H1 (cell line): ENCODE measurements at regions not wholly inside any gene's neighbourhood (a gene's known extent, or its start where the extent isn't known, plus 50 kb on each side); places are given as distances from the start of the nearest gene placed in this dataset.

Experiments
- CTCF ChIA-PET: fragments of 300-600 bp; sonication (Branson Sonifier 250); formaldehyde crosslinking; loops from one replicate; lab custom pipeline; 2021; ENCODE audit not compliant: partially characterized antibody; lab: Charles Lee
- POLR2A ChIA-PET: fragments of 300-600 bp; sonication (Branson Sonifier 250); formaldehyde crosslinking; loops from one replicate; lab custom pipeline; 2021; ENCODE audit warnings: inconsistent platforms; ENCODE audit not compliant: partially characterized antibody; lab: Charles Lee
- DNase-seq, 2 experiments: peaks; one replicate each; pipeline versions ENCODE4 v3.0.0 to v3.0.0-alpha.2; 2010 to 2022; ENCODE audit warnings: low spot score in 2 of 2, low read depth in 1 of 2, mixed read lengths in 1 of 2
- FAIRE-seq: peaks from 2 replicates; lab custom pipeline; 2011; peaks lifted over from hg19 to GRCh38; lab: Jason Lieb, UNC
- H2AFZ ChIP-seq: 2 replicates; pipeline ENCODE4 v1.8.1; 2012; ENCODE audit warnings: low read length, inconsistent platforms
- H2AK5ac ChIP-seq: 2 replicates; pipeline ENCODE4 v1.6.1; 2013; ENCODE audit warnings: low read depth, low read length
- H2BK120ac ChIP-seq: replicated peaks from 2 replicates; pipeline ENCODE3; 2013; ENCODE audit warnings: low read depth, low read length, inconsistent platforms
- H2BK12ac ChIP-seq: 2 replicates; pipeline ENCODE4 v1.6.1; 2013; ENCODE audit warnings: low read depth, low read length
- H2BK15ac ChIP-seq: 2 replicates; pipeline ENCODE4 v1.6.1; 2013; ENCODE audit warnings: low read length
- H2BK20ac ChIP-seq: 2 replicates; pipeline ENCODE4 v1.6.1; 2013; ENCODE audit warnings: low read length
- H2BK5ac ChIP-seq: 2 replicates; pipeline ENCODE4 v1.6.1; 2013; ENCODE audit warnings: low read depth, low read length
- H3K14ac ChIP-seq: 2 replicates; pipeline ENCODE4 v1.6.1; 2013; ENCODE audit warnings: inconsistent platforms; ENCODE audit not compliant: insufficient read length
- H3K18ac ChIP-seq: 2 replicates; pipeline ENCODE4 v1.6.1; 2013; ENCODE audit warnings: low read length; ENCODE audit errors: extremely low read depth
- H3K23ac ChIP-seq: 2 replicates; pipeline ENCODE4 v1.6.1; 2013; ENCODE audit warnings: inconsistent platforms; ENCODE audit not compliant: insufficient read length
- H3K23me2 ChIP-seq: 2 replicates; pipeline ENCODE4 v1.6.1; 2013; ENCODE audit warnings: low read depth, low read length
- H3K27ac ChIP-seq: 2 replicates; pipeline ENCODE4 v1.6.1; 2011; ENCODE audit warnings: low read depth, low read length, inconsistent platforms
- H3K27me3 ChIP-seq, 4 experiments: replicated peaks in 1 of 4; 1 replicate in 1 of 4; 2 replicates in 3 of 4; pipeline versions ENCODE4 v1.6.1 to v1.8.1; 2011 to 2013; ENCODE audit warnings: low read length in 3 of 4, mild to moderate bottlenecking in 3 of 4, inconsistent platforms in 2 of 4, mixed read lengths in 2 of 4, moderate library complexity in 1 of 4; ENCODE audit not compliant: control insufficient read depth in 3 of 4, insufficient read depth in 3 of 4; ENCODE audit errors: extremely low read depth in 1 of 4
- H3K36me3 ChIP-seq, 4 experiments: 2 replicates each; pipeline versions ENCODE4 v1.6.1 to v1.8.1; 2011 to 2013; ENCODE audit warnings: mild to moderate bottlenecking in 4 of 4, low read length in 3 of 4, moderate library complexity in 2 of 4, control low read depth in 1 of 4, inconsistent platforms in 1 of 4; ENCODE audit not compliant: insufficient read depth in 4 of 4, control insufficient read depth in 2 of 4
- H3K4ac ChIP-seq: replicated peaks from 2 replicates; pipeline ENCODE3; 2013; ENCODE audit warnings: low read length, low read depth, mixed read lengths, inconsistent platforms; ENCODE audit not compliant: insufficient read length
- H3K4me1 ChIP-seq, 4 experiments: replicated peaks in 1 of 4; 1 replicate in 1 of 4; 2 replicates in 3 of 4; pipeline versions ENCODE4 v1.6.1 to v1.8.1; 2011 to 2013; ENCODE audit warnings: low read length in 3 of 4, inconsistent platforms in 2 of 4, mixed read lengths in 1 of 4; ENCODE audit not compliant: insufficient read depth in 4 of 4, control insufficient read depth in 3 of 4
- H3K4me2 ChIP-seq, 2 experiments: 2 replicates each; pipeline versions ENCODE4 v1.6.1 to v1.8.1; 2011 to 2013; ENCODE audit warnings: low read depth in 2 of 2, low read length in 2 of 2, control low read depth in 1 of 2, inconsistent platforms in 1 of 2, mild to moderate bottlenecking in 1 of 2; ENCODE audit not compliant: insufficient read depth in 1 of 2
- H3K4me3 ChIP-seq, 4 experiments: fragments of 200-600, 300-600 bp in 1 of 4; sonication (generic), shearing (Covaris generic), sonication (Bioruptor Twin) in 1 of 4; 2 replicates each; pipeline versions ENCODE4 v1.5.1 to v1.8.1; 2011 to 2016; ENCODE audit warnings: low read length in 4 of 4, low read depth in 3 of 4, control low read depth in 2 of 4, inconsistent platforms in 2 of 4, mild to moderate bottlenecking in 2 of 4, mixed read lengths in 1 of 4, moderate library complexity in 1 of 4; ENCODE audit not compliant: insufficient read depth in 2 of 4; ENCODE audit errors: extremely low read depth in 1 of 4
- H3K56ac ChIP-seq: replicated peaks from 2 replicates; pipeline ENCODE3; 2013; ENCODE audit warnings: low read depth, mild to moderate bottlenecking, mixed read lengths, low read length, inconsistent platforms; ENCODE audit not compliant: insufficient read length
- H3K79me1 ChIP-seq: 2 replicates; pipeline ENCODE4 v1.6.1; 2013; ENCODE audit warnings: low read depth, low read length, control low read depth
- H3K79me2 ChIP-seq, 2 experiments: 2 replicates each; pipeline versions ENCODE4 v1.6.1 to v1.8.1; 2012 to 2013; ENCODE audit warnings: low read length in 2 of 2, mild to moderate bottlenecking in 2 of 2, inconsistent platforms in 1 of 2; ENCODE audit not compliant: insufficient read depth in 2 of 2, control insufficient read depth in 1 of 2
- H3K9ac ChIP-seq, 4 experiments: replicated peaks in 1 of 4; 1 replicate in 1 of 4; 2 replicates in 3 of 4; pipeline versions ENCODE4 v1.6.1 to v1.8.1; 2011 to 2013; ENCODE audit warnings: low read depth in 3 of 4, low read length in 3 of 4, control low read depth in 2 of 4, mild to moderate bottlenecking in 2 of 4, moderate library complexity in 2 of 4, inconsistent platforms in 1 of 4; ENCODE audit errors: extremely low read depth in 1 of 4
- H3K9me3 ChIP-seq, 2 experiments: 2 replicates each; pipeline versions ENCODE4 v1.6.1 to v1.8.1; 2012 to 2013; ENCODE audit warnings: mild to moderate bottlenecking in 2 of 2, moderate library complexity in 2 of 2, control low read depth in 1 of 2, inconsistent platforms in 1 of 2, low read depth in 1 of 2, low read length in 1 of 2, mixed read lengths in 1 of 2; ENCODE audit not compliant: insufficient read depth in 2 of 2
- H4K20me1 ChIP-seq, 2 experiments: replicated peaks in 1 of 2; 2 replicates each; pipeline versions ENCODE3 to v1.8.1; 2011 to 2013; ENCODE audit warnings: inconsistent platforms in 2 of 2, low read length in 2 of 2, mild to moderate bottlenecking in 1 of 2; ENCODE audit not compliant: insufficient read depth in 2 of 2, control insufficient read depth in 1 of 2
- H4K5ac ChIP-seq: 2 replicates; pipeline ENCODE4 v1.6.1; 2013; ENCODE audit warnings: low read length, low read depth, mixed read lengths, inconsistent platforms; ENCODE audit not compliant: insufficient read length
- H4K8ac ChIP-seq: 2 replicates; pipeline ENCODE4 v1.8.0; 2013; ENCODE audit warnings: mild to moderate bottlenecking, moderate library complexity, low read length, inconsistent platforms; ENCODE audit not compliant: insufficient read depth; ENCODE audit errors: extremely low read depth
- H4K91ac ChIP-seq: replicated peaks from 2 replicates; pipeline ENCODE3; 2013; ENCODE audit warnings: low read length, mixed read lengths, inconsistent platforms; ENCODE audit not compliant: insufficient read length
- ATF2 ChIP-seq: IDR thresholded peaks from 2 replicates; pipeline ENCODE4 v1.6.1; 2012; ENCODE audit warnings: low read length, inconsistent platforms
- CBX5 ChIP-seq: fragments of 300-800, 300-1000 bp; sonication (generic); IDR thresholded peaks from 2 replicates; pipeline ENCODE4 v1.7.1; 2016; ENCODE audit warnings: antibody characterized with exemption, low read length, low read depth
- CHD2 ChIP-seq: IDR thresholded peaks from 2 replicates; pipeline ENCODE4 v1.6.1; 2012; ENCODE audit warnings: low read length, improper control_type of control experiment
- EGR1 ChIP-seq: IDR thresholded peaks from 2 replicates; pipeline ENCODE4 v1.6.1; 2011; ENCODE audit warnings: low read depth, low read length, borderline replicate concordance
- FOSL1 ChIP-seq: IDR thresholded peaks from 2 replicates; pipeline ENCODE4 v1.6.1; 2011; ENCODE audit warnings: mild to moderate bottlenecking, low read depth, low read length, moderate library complexity; ENCODE audit not compliant: insufficient read depth
- HDAC2 ChIP-seq, 2 experiments: fragments of 300-600 bp in 1 of 2; sonication (generic) in 1 of 2; IDR thresholded peaks; 2 replicates each; pipeline ENCODE4 v1.6.1; 2011 to 2012; ENCODE audit warnings: low read depth in 2 of 2, low read length in 2 of 2, mild to moderate bottlenecking in 2 of 2, moderate library complexity in 2 of 2, borderline replicate concordance in 1 of 2, inconsistent platforms in 1 of 2
- JUND ChIP-seq: IDR thresholded peaks from 2 replicates; pipeline ENCODE4 v1.6.1; 2011; ENCODE audit warnings: mild to moderate bottlenecking, improper control_type of control experiment, low read length
- RAD21 ChIP-seq, 2 experiments: IDR thresholded peaks in 1 of 2; conservative IDR thresholded peaks in 1 of 2; 2 replicates each; pipeline ENCODE4 v1.6.1; 2011; ENCODE audit warnings: low read depth in 2 of 2, low read length in 2 of 2, improper control_type of control experiment in 1 of 2, inconsistent platforms in 1 of 2, mild to moderate bottlenecking in 1 of 2, moderate library complexity in 1 of 2
- RBBP5 ChIP-seq: IDR thresholded peaks from 2 replicates; pipeline ENCODE4 v1.7.1; 2012; ENCODE audit warnings: low read depth, mild to moderate bottlenecking, inconsistent platforms, low read length, moderate library complexity, borderline replicate concordance
- SIN3A ChIP-seq, 2 experiments: IDR thresholded peaks in 1 of 2; conservative IDR thresholded peaks in 1 of 2; 2 replicates each; pipeline ENCODE4 v1.6.1; 2011 to 2012; ENCODE audit warnings: low read length in 2 of 2, improper control_type of control experiment in 1 of 2, low read depth in 1 of 2, mild to moderate bottlenecking in 1 of 2
- SUZ12 ChIP-seq: fragments of 200-600 bp; sonication (generic); IDR thresholded peaks from 2 replicates; pipeline ENCODE4 v1.6.1; 2012; ENCODE audit warnings: mild to moderate bottlenecking, inconsistent platforms, low read length, moderate library complexity, mixed read lengths
- TCF12 ChIP-seq: IDR thresholded peaks from 2 replicates; pipeline ENCODE4 v1.6.1; 2011; ENCODE audit warnings: low read depth, mild to moderate bottlenecking, low read length
- WGBS, 2 experiments: shearing (Covaris generic) in 1 of 2; methylation state at CpG; one replicate each; pipeline versions ENCODE4 v1.1.6 to v1.1.7; 2013 to 2015; ENCODE audit warnings: low lambda C conversion rate in 2 of 2, mixed read lengths in 2 of 2, inconsistent platforms in 1 of 2, low coverage in 1 of 2, missing lambda C conversion rate in 1 of 2; ENCODE audit not compliant: insufficient replicate concordance in 2 of 2, insufficient coverage in 1 of 2, insufficient read length in 1 of 2; ENCODE audit errors: extremely low coverage in 1 of 2, missing lambda C conversion rate in 1 of 2; 5-methylcytosine and 5-hydroxymethylcytosine counted together

GRCh38 chr3:34225821-34226366 is 427.5 kb downstream of the PDCD6IP start:
- H2BK20ac ChIP-seq = no peak overlapping the region
- CTCF ChIA-PET = interaction anchor here (1.4 kb wide), 1 partner anchor 34 kb away, joined by 3 read pairs; no protein-coding TSS in a partner anchor
- no peak overlapping the region for H3K9ac ChIP-seq
- no peak overlapping the region for H3K23ac ChIP-seq
- H3K4me2 ChIP-seq = no peak overlapping the region
- H3K18ac ChIP-seq = no peak overlapping the region
- H3K4me3 ChIP-seq = no peak overlapping the region
- no peak overlapping the region for H3K4ac ChIP-seq
- no peak for DNase-seq
- peaks cover 0 to 1% (median 0%) of the 10 kb centered on the region in 4 experiments; a peak in 1 of 7 replicates for H3K27me3 ChIP-seq
- H3K9me3 ChIP-seq = no peaks in the 10 kb centered on the region
- no peak overlapping the region for H2BK15ac ChIP-seq
- no peak overlapping the region for H4K91ac ChIP-seq
- no peaks in the 10 kb centered on the region for H3K23me2 ChIP-seq
- H3K56ac ChIP-seq = no peak overlapping the region
- no peak overlapping the region for H2BK120ac ChIP-seq
- 88% methylated on average over 3 of the region's 3 CpGs; no CpG with 5 or more reads in 1 of the 2 experiments for WGBS, 2 experiments
- H3K36me3 ChIP-seq = no peaks in the 10 kb centered on the region
- no peak overlapping the region for H3K14ac ChIP-seq
- no peaks in the 10 kb centered on the region for H3K4me1 ChIP-seq
- no peaks in the 10 kb centered on the region for H4K20me1 ChIP-seq
- H3K79me2 ChIP-seq = no peaks in the 10 kb centered on the region
- H2BK5ac ChIP-seq = no peak overlapping the region
- H2BK12ac ChIP-seq = no peak overlapping the region
- H2AFZ ChIP-seq = no peak overlapping the region
- H2AK5ac ChIP-seq = no peak overlapping the region
- no peak overlapping the region for H3K27ac ChIP-seq
- no peak overlapping the region for H4K8ac ChIP-seq
- no peaks in the 10 kb centered on the region for H3K79me1 ChIP-seq
- H4K5ac ChIP-seq = no peak overlapping the region
- no peak for FAIRE-seq
- POLR2A ChIA-PET = no interaction called here
- TF ChIP-seq EGR1 (no peak), RAD21 (IDR thresholded peaks at IDR 0.05 in 1 of 2, conservative IDR thresholded peaks at IDR 0.05 in 1 of 2; ENCODE audit: low read depth in 2 of 2, low read length in 2 of 2) (no peak), CHD2 (no peak), TCF12 (no peak), FOSL1 (no peak), SUZ12 (no peak), SIN3A (conservative IDR thresholded peaks at IDR 0.05 in 1 of 2, IDR thresholded peaks at IDR 0.05 in 1 of 2; ENCODE audit: low read depth in 1 of 2, low read length in 2 of 2) (no peak), CBX5 (no peak), HDAC2 (IDR thresholded peaks at IDR 0.05; ENCODE audit: borderline replicate concordance in 1 of 2, low read depth in 2 of 2, low read length in 2 of 2) (no peak), RBBP5 (no peak), ATF2 (no peak), JUND (no peak)
